ENCODE measurements at regions not wholly inside any gene's neighbourhood (a gene's known extent, or its start where the extent isn't known, plus 50 kb on each side); places are given as distances from the start of the nearest gene placed in this dataset.

GRCh38 chr4:125626946-125627345, 312.2 kb downstream of the FAT4 start:
- TF ChIP-seq CTCF (IDR thresholded peaks at IDR 0.05) (no peak), POLR2AphosphoS5 (IDR thresholded peaks at IDR 0.05; ENCODE audit: insufficient read depth in 1 of 2, low read depth in 1 of 2) (no peak), POLR2A (IDR thresholded peaks at IDR 0.05) (no peak)
- no peaks in the 10 kb centered on the region for H3K36me3 ChIP-seq
- intact Hi-C loops (cut with DNase I) = no loop called here
- H3K4me1 ChIP-seq = no peaks in the 10 kb centered on the region
- no peak overlapping the region for H3K4me3 ChIP-seq
- no peaks in the 10 kb centered on the region for H3K9me3 ChIP-seq
- DNase-seq (ENCODE audit: extremely low spot score in 2 of 2) = no peak
- H3K27me3 ChIP-seq = no peaks in the 10 kb centered on the region
- H3K27ac ChIP-seq = no peak overlapping the region

GRCh38 chr4:125639182-125639621, 324.4 kb downstream of the FAT4 start:
- H3K27me3 ChIP-seq = no peaks in the 10 kb centered on the region
- H3K4me3 ChIP-seq = no peak overlapping the region
- no peak for DNase-seq (ENCODE audit: extremely low spot score in 2 of 2)
- no peaks in the 10 kb centered on the region for H3K36me3 ChIP-seq
- intact Hi-C loops (cut with DNase I) = no loop called here
- peaks cover 7% of the 10 kb centered on the region for H3K4me1 ChIP-seq
- no peak for TF ChIP-seq CTCF (IDR thresholded peaks at IDR 0.05)
- TF ChIP-seq POLR2AphosphoS5 (IDR thresholded peaks at IDR 0.05; ENCODE audit: insufficient read depth in 1 of 2, low read depth in 1 of 2) = no peak
- TF ChIP-seq POLR2A (IDR thresholded peaks at IDR 0.05) = no peak
- H3K27ac ChIP-seq = no peak overlapping the region
- no peaks in the 10 kb centered on the region for H3K9me3 ChIP-seq

GRCh38 chr4:125641611-125642010, 326.9 kb downstream of the FAT4 start:
- no peak for TF ChIP-seq POLR2A (IDR thresholded peaks at IDR 0.05)
- TF ChIP-seq POLR2AphosphoS5 (IDR thresholded peaks at IDR 0.05; ENCODE audit: insufficient read depth in 1 of 2, low read depth in 1 of 2) = no peak
- TF ChIP-seq CTCF (IDR thresholded peaks at IDR 0.05) = no peak
- intact Hi-C loops (cut with DNase I) = no loop called here
- H3K9me3 ChIP-seq = no peaks in the 10 kb centered on the region
- no peak overlapping the region for H3K27ac ChIP-seq
- H3K4me1 ChIP-seq = peaks cover 7% of the 10 kb centered on the region
- H3K4me3 ChIP-seq = no peak overlapping the region
- no peaks in the 10 kb centered on the region for H3K27me3 ChIP-seq
- H3K36me3 ChIP-seq = no peaks in the 10 kb centered on the region
- no peak for DNase-seq (ENCODE audit: extremely low spot score in 2 of 2)

- Histone ChIP-seq H3K27me3 (no peaks in the 10 kb centered on the region), H3K36me3 (no peaks in the 10 kb centered on the region), H3K27ac (no peak overlapping the region), H3K4me1 (peaks cover 7% of the 10 kb centered on the region), H3K9me3 (no peaks in the 10 kb centered on the region), H3K4me3 (no peak overlapping the region)
- DNase-seq (ENCODE audit: extremely low spot score in 2 of 2) = no peak
- TF ChIP-seq CTCF (IDR thresholded peaks at IDR 0.05) (no peak), POLR2AphosphoS5 (IDR thresholded peaks at IDR 0.05; ENCODE audit: insufficient read depth in 1 of 2, low read depth in 1 of 2) (no peak), POLR2A (IDR thresholded peaks at IDR 0.05) (no peak)
- intact Hi-C loops (cut with DNase I) = no loop called here
Measured at GRCh38 chr4:125642645-125643044, 327.9 kb downstream of the FAT4 start.

GRCh38 chr4:125649452-125649851, 334.7 kb downstream of the FAT4 start:
- Histone ChIP-seq H3K9me3 (no peaks in the 10 kb centered on the region), H3K27ac (no peak overlapping the region), H3K4me1 (no peaks in the 10 kb centered on the region), H3K27me3 (no peaks in the 10 kb centered on the region), H3K4me3 (no peak overlapping the region), H3K36me3 (no peaks in the 10 kb centered on the region)
- intact Hi-C loops (cut with DNase I) = no loop called here
- no peak for DNase-seq (ENCODE audit: extremely low spot score in 2 of 2)
- TF ChIP-seq POLR2A (IDR thresholded peaks at IDR 0.05) = no peak
- TF ChIP-seq POLR2AphosphoS5 (IDR thresholded peaks at IDR 0.05; ENCODE audit: insufficient read depth in 1 of 2, low read depth in 1 of 2) = no peak
- no peak for TF ChIP-seq CTCF (IDR thresholded peaks at IDR 0.05)
